SK-N-SH (cell line): ENCODE measurements at regions not wholly inside any gene's neighbourhood (a gene's known extent, or its start where the extent isn't known, plus 50 kb on each side); places are given as distances from the start of the nearest gene placed in this dataset.

ENCODE experiments used
- CTCF ChIA-PET: fragments of 300-600, 350-600 bp; formaldehyde crosslinking; extraction: SDS; loops from one replicate; lab custom pipeline; 2021; lab: Yijun Ruan, JAX
- POLR2A ChIA-PET: fragments of 350-600 bp; sonication (Branson Sonifier 250); formaldehyde crosslinking; extraction: SDS; loops from one replicate; lab custom pipeline; 2020; ENCODE audit warnings: antibody characterized with exemption, inconsistent platforms; lab: Yijun Ruan, JAX
- DNase-seq: peaks from one replicate; pipeline ENCODE4 v3.0.0; 2012
- H2AFZ ChIP-seq: fragments of 200-600 bp; sonication (generic); 2 replicates; pipeline ENCODE4 v1.8.1; 2016; ENCODE audit warnings: antibody characterized with exemption, mild to moderate bottlenecking, low read depth
- H3F3A ChIP-seq: fragments of 200-600 bp; sonication (generic); replicated peaks from 2 replicates; pipeline ENCODE3; 2016; ENCODE audit warnings: antibody characterized with exemption, mild to moderate bottlenecking; ENCODE audit not compliant: insufficient read depth
- H3K27ac ChIP-seq, 2 experiments: fragments of 200-500 bp in 1 of 2; fragments of 200-600 bp in 1 of 2; sonication (Bioruptor generic) in 1 of 2; sonication (generic), shearing (Covaris generic) in 1 of 2; 2 replicates each; pipeline versions ENCODE4 v1.5.1 to v1.6.1; 2014 to 2016; ENCODE audit warnings: low read depth in 2 of 2, inconsistent platforms in 1 of 2, low read length in 1 of 2, mild to moderate bottlenecking in 1 of 2, mixed read lengths in 1 of 2
- H3K27me3 ChIP-seq: fragments of 200-600 bp; sonication (generic), shearing (Covaris generic); 2 replicates; pipeline ENCODE4 v1.6.1; 2016; ENCODE audit warnings: mixed run types; ENCODE audit not compliant: insufficient read depth
- H3K36me3 ChIP-seq, 2 experiments: fragments of 200-500 bp in 1 of 2; fragments of 200-600 bp in 1 of 2; sonication (Bioruptor generic) in 1 of 2; sonication (generic) in 1 of 2; replicated peaks in 1 of 2; 2 replicates each; pipeline versions ENCODE3 to v1.5.1; 2014 to 2016; ENCODE audit warnings: low read length in 1 of 2, mild to moderate bottlenecking in 1 of 2; ENCODE audit not compliant: insufficient read depth in 2 of 2, control insufficient read depth in 1 of 2
- H3K4me1 ChIP-seq, 2 experiments: fragments of 200-500 bp in 1 of 2; fragments of 200-600 bp in 1 of 2; sonication (Bioruptor generic) in 1 of 2; sonication (generic), shearing (Covaris generic) in 1 of 2; 2 replicates each; pipeline versions ENCODE4 v1.5.1 to v1.6.1; 2014 to 2016; ENCODE audit warnings: low read depth in 1 of 2, low read length in 1 of 2, mixed run types in 1 of 2; ENCODE audit not compliant: insufficient read depth in 2 of 2, control insufficient read depth in 1 of 2
- H3K4me2 ChIP-seq: fragments of 200-600 bp; sonication (generic), shearing (Covaris generic); 2 replicates; pipeline ENCODE4 v1.6.1; 2017; ENCODE audit warnings: mixed run types
- H3K4me3 ChIP-seq, 2 experiments: fragments of 200-500 bp in 1 of 2; fragments of 200-600 bp in 1 of 2; sonication (Bioruptor generic) in 1 of 2; sonication (generic), shearing (Covaris generic) in 1 of 2; 2 replicates each; pipeline versions ENCODE4 v1.5.1 to v1.8.1; 2014 to 2016; ENCODE audit warnings: low read depth in 2 of 2, inconsistent platforms in 1 of 2, low read length in 1 of 2, mild to moderate bottlenecking in 1 of 2, mixed read lengths in 1 of 2, moderate library complexity in 1 of 2
- H3K79me2 ChIP-seq: fragments of 200-600 bp; sonication (generic); 2 replicates; pipeline ENCODE4 v1.8.1; 2017; ENCODE audit warnings: mild to moderate bottlenecking; ENCODE audit not compliant: insufficient read depth
- H3K9ac ChIP-seq: fragments of 200-600 bp; sonication (generic); 2 replicates; pipeline ENCODE4 v1.6.1; 2017; ENCODE audit warnings: mixed run types
- H3K9me2 ChIP-seq: fragments of 200-600 bp; sonication (generic); 2 replicates; pipeline ENCODE4 v1.6.1; 2017; ENCODE audit warnings: mixed run types
- H3K9me3 ChIP-seq: fragments of 200-600 bp; sonication (generic); 2 replicates; pipeline ENCODE4 v1.6.1; 2017; ENCODE audit warnings: mixed run types, mild to moderate bottlenecking, moderate library complexity
- H4K20me1 ChIP-seq: fragments of 200-600 bp; sonication (generic); 2 replicates; pipeline ENCODE4 v1.6.1; 2017; ENCODE audit warnings: mild to moderate bottlenecking, mixed run types; ENCODE audit not compliant: insufficient read depth
- EP300 ChIP-seq, 2 experiments: IDR thresholded peaks; 2 replicates each; pipeline versions ENCODE4 v1.4.0 to v1.6.1; 2012; ENCODE audit warnings: borderline replicate concordance in 1 of 2, low read depth in 1 of 2, low read length in 1 of 2
- FOXJ3 ChIP-seq: sonication (generic); formaldehyde crosslinking; IDR thresholded peaks from 2 replicates; pipeline ENCODE4 v1.5.1; 2020; ENCODE audit warnings: mild to moderate bottlenecking, missing genetic modification reagents
- GABPA ChIP-seq: IDR thresholded peaks from 2 replicates; pipeline ENCODE4 v1.4.0; 2012; ENCODE audit warnings: low read depth, mild to moderate bottlenecking
- GATA2 ChIP-seq: sonication (generic); formaldehyde crosslinking; IDR thresholded peaks from 2 replicates; pipeline ENCODE4 v1.5.0; 2020; ENCODE audit warnings: mild to moderate bottlenecking, missing genetic modification reagents
- JUND ChIP-seq: IDR thresholded peaks from 2 replicates; pipeline ENCODE4 v1.4.0; 2012
- MXI1 ChIP-seq: IDR thresholded peaks from 2 replicates; pipeline ENCODE4 v1.6.1; 2012; ENCODE audit warnings: mild to moderate bottlenecking, low read depth, low read length, improper control_type of control experiment
- NRF1 ChIP-seq: IDR thresholded peaks from 2 replicates; pipeline ENCODE4 v1.6.1; 2012; ENCODE audit warnings: low read depth, mild to moderate bottlenecking, low read length
- POLR2AphosphoS5 ChIP-seq: IDR thresholded peaks from 2 replicates; pipeline ENCODE4 v1.6.1; 2012; ENCODE audit warnings: low read depth, low read length
- RAD21 ChIP-seq: IDR thresholded peaks from 2 replicates; pipeline ENCODE4 v1.6.1; 2012; ENCODE audit warnings: mild to moderate bottlenecking, low read length
- SIN3A ChIP-seq: IDR thresholded peaks from 2 replicates; pipeline ENCODE4 v1.6.1; 2012; ENCODE audit warnings: low read depth, mild to moderate bottlenecking, low read length, moderate library complexity, borderline replicate concordance
- SMC3 ChIP-seq: IDR thresholded peaks from 2 replicates; pipeline ENCODE4 v1.6.1; 2012; ENCODE audit warnings: low read depth, low read length, improper control_type of control experiment
- TAF1 ChIP-seq: IDR thresholded peaks from 2 replicates; pipeline ENCODE4 v1.6.1; 2012; ENCODE audit warnings: low read depth, mild to moderate bottlenecking, low read length, moderate library complexity, borderline replicate concordance
- TCF12 ChIP-seq: IDR thresholded peaks from 2 replicates; pipeline ENCODE4 v1.4.0; 2012
- TEAD4 ChIP-seq: IDR thresholded peaks from 2 replicates; pipeline ENCODE4 v1.4.0; 2012; ENCODE audit warnings: mild to moderate bottlenecking, borderline replicate concordance; ENCODE audit not compliant: insufficient read depth
- YY1 ChIP-seq: IDR thresholded peaks from 2 replicates; pipeline ENCODE4 v1.4.0; 2012; ENCODE audit warnings: low read depth, mild to moderate bottlenecking
- WGBS: methylation state at CpG from one replicate; pipeline ENCODE4 v1.1.6; 2017; ENCODE audit warnings: low lambda C conversion rate; 5-methylcytosine and 5-hydroxymethylcytosine counted together
- TF ChIP-seq, protein P1 (sequence below): IDR thresholded peaks from 2 replicates; pipeline ENCODE4 v1.6.1; 2012; ENCODE audit warnings: mild to moderate bottlenecking, low read depth, low read length, moderate library complexity
- TF ChIP-seq, protein P2 (sequence below): fragments of 150-350 bp; IDR thresholded peaks from 2 replicates; pipeline ENCODE4 v1.6.1; 2017; ENCODE audit warnings: antibody characterized with exemption, low read length, low read depth, borderline replicate concordance
- TF ChIP-seq, protein P3 (sequence below): fragments of 200-600 bp; sonication (generic); IDR thresholded peaks from 2 replicates; pipeline ENCODE4 v1.6.1; 2017; ENCODE audit warnings: antibody characterized with exemption, mild to moderate bottlenecking, moderate library complexity
- TF ChIP-seq, protein P4 (sequence below): IDR thresholded peaks from 2 replicates; pipeline ENCODE4 v1.4.0; 2012; ENCODE audit warnings: low read depth, borderline replicate concordance
- TF ChIP-seq, protein P5 (sequence below): IDR thresholded peaks from 2 replicates; pipeline ENCODE4 v1.4.0; 2012; ENCODE audit warnings: low read depth

DNA sequence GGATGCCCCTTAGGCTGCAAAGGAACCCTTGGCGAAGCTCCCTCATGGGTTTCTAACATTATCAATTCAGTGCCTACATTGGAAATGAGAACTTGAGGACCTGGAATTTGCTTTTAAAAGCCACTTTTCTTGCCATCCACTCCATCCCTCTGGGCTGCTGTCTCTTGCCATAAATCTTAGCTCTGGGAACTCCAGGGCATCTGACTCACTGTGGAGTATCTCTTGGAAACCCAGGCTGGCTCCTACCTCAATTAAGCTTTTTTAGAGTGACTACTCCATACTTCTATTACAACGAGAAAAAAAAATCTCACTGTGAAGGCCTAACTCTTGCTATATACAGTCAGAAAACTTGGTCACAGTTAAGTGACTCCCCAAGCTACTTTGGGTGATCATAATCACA, 227.2 kb upstream of the SETBP1 start (continued):
- TF ChIP-seq, protein P1, sequence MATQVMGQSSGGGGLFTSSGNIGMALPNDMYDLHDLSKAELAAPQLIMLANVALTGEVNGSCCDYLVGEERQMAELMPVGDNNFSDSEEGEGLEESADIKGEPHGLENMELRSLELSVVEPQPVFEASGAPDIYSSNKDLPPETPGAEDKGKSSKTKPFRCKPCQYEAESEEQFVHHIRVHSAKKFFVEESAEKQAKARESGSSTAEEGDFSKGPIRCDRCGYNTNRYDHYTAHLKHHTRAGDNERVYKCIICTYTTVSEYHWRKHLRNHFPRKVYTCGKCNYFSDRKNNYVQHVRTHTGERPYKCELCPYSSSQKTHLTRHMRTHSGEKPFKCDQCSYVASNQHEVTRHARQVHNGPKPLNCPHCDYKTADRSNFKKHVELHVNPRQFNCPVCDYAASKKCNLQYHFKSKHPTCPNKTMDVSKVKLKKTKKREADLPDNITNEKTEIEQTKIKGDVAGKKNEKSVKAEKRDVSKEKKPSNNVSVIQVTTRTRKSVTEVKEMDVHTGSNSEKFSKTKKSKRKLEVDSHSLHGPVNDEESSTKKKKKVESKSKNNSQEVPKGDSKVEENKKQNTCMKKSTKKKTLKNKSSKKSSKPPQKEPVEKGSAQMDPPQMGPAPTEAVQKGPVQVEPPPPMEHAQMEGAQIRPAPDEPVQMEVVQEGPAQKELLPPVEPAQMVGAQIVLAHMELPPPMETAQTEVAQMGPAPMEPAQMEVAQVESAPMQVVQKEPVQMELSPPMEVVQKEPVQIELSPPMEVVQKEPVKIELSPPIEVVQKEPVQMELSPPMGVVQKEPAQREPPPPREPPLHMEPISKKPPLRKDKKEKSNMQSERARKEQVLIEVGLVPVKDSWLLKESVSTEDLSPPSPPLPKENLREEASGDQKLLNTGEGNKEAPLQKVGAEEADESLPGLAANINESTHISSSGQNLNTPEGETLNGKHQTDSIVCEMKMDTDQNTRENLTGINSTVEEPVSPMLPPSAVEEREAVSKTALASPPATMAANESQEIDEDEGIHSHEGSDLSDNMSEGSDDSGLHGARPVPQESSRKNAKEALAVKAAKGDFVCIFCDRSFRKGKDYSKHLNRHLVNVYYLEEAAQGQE: no peak
- TF ChIP-seq FOXJ3 (CRISPR knock-in tag) (no peak), YY1 (no peak), POLR2AphosphoS5 (no peak), GATA2 (CRISPR knock-in tag) (no peak), EP300 (IDR thresholded peaks at IDR 0.05; ENCODE audit: borderline replicate concordance in 1 of 2, low read depth in 1 of 2, low read length in 1 of 2) (0 out of 4 replicates have a peak, but pooled peaks of 1 of the 2 experiments have one; percentile 45), JUND (peak; percentile 60), TEAD4 (peak; percentile 33; the same call in 1 of the 2 replicates)
- TF ChIP-seq, protein P2, sequence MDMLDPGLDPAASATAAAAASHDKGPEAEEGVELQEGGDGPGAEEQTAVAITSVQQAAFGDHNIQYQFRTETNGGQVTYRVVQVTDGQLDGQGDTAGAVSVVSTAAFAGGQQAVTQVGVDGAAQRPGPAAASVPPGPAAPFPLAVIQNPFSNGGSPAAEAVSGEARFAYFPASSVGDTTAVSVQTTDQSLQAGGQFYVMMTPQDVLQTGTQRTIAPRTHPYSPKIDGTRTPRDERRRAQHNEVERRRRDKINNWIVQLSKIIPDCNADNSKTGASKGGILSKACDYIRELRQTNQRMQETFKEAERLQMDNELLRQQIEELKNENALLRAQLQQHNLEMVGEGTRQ: no peak
- TF ChIP-seq, protein P3, sequence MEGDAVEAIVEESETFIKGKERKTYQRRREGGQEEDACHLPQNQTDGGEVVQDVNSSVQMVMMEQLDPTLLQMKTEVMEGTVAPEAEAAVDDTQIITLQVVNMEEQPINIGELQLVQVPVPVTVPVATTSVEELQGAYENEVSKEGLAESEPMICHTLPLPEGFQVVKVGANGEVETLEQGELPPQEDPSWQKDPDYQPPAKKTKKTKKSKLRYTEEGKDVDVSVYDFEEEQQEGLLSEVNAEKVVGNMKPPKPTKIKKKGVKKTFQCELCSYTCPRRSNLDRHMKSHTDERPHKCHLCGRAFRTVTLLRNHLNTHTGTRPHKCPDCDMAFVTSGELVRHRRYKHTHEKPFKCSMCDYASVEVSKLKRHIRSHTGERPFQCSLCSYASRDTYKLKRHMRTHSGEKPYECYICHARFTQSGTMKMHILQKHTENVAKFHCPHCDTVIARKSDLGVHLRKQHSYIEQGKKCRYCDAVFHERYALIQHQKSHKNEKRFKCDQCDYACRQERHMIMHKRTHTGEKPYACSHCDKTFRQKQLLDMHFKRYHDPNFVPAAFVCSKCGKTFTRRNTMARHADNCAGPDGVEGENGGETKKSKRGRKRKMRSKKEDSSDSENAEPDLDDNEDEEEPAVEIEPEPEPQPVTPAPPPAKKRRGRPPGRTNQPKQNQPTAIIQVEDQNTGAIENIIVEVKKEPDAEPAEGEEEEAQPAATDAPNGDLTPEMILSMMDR: no peak

DNA sequence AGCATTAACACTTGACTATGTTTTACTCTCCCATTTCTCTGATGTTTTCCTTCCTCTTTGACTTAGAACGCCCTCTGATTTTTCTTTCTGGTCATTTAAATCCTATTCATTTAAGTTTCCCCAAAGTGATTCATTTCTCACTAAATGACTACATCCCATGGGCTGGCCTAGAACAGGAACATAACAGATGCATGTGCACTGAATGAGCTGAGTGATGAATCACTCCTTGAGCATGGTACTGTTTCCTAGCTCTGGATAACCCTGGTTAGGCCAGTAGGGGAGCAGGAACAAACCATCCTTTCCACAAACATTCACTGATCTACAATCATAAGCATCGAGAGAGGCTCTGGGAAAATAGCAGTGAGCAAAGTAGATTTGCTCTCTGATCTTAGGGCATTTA, 221.9 kb upstream of the SETBP1 start:
- peaks cover 0 to 2% of the 10 kb centered on the region in 2 experiments; a peak in 1 of 4 replicates for H3K4me1 ChIP-seq
- no peaks in the 10 kb centered on the region for H3K79me2 ChIP-seq
- H2AFZ ChIP-seq: no peak overlapping the region
- ChIA-PET POLR2A (no interaction called here), CTCF (no interaction called here)
- H3K9ac ChIP-seq: no peak overlapping the region
- H3K4me3 ChIP-seq: no peak overlapping the region
- no peak overlapping the region for H3K4me2 ChIP-seq
- peak overlapping the region in 1 of 2 experiments; percentile 27; a peak in 2 of 4 replicates for H3K27ac ChIP-seq
- H3K9me3 ChIP-seq: no peaks in the 10 kb centered on the region
- H3K36me3 ChIP-seq: no peaks in the 10 kb centered on the region
- 48% methylated on average over 2 of the region's 2 CpGs for WGBS
- peaks cover 3% of the 10 kb centered on the region for H3F3A ChIP-seq
- DNase-seq: no peak
- H3K9me2 ChIP-seq: no peaks in the 10 kb centered on the region
- H4K20me1 ChIP-seq: no peaks in the 10 kb centered on the region
- no peaks in the 10 kb centered on the region for H3K27me3 ChIP-seq
- TF ChIP-seq, protein P4, sequence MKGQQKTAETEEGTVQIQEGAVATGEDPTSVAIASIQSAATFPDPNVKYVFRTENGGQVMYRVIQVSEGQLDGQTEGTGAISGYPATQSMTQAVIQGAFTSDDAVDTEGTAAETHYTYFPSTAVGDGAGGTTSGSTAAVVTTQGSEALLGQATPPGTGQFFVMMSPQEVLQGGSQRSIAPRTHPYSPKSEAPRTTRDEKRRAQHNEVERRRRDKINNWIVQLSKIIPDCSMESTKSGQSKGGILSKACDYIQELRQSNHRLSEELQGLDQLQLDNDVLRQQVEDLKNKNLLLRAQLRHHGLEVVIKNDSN: no peak
- no peak for TF ChIP-seq RAD21
- TF ChIP-seq, protein P1: no peak
- TF ChIP-seq JUND: peak; percentile 78
- TF ChIP-seq MXI1: no peak
- TF ChIP-seq SMC3: no peak
- no peak for TF ChIP-seq SIN3A
- no peak for TF ChIP-seq TAF1
- TF ChIP-seq NRF1: no peak
- peak; percentile 67; the same call in 1 of the 2 replicates for TF ChIP-seq TCF12
- no peak for TF ChIP-seq GABPA
- TF ChIP-seq, protein P5, sequence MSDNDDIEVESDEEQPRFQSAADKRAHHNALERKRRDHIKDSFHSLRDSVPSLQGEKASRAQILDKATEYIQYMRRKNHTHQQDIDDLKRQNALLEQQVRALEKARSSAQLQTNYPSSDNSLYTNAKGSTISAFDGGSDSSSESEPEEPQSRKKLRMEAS: peak; percentile 65
